KMS-11 (cell line): ENCODE measurements at regions not wholly inside any gene's neighbourhood (a gene's known extent, or its start where the extent isn't known, plus 50 kb on each side); places are given as distances from the start of the nearest gene placed in this dataset.

Experiments used
- H2AFZ ChIP-seq: fragments of 200-600 bp; sonication (generic); 2 replicates; pipeline ENCODE4 v1.6.1; 2016; ENCODE audit warnings: antibody characterized with exemption, mixed run types, low read depth
- H3K27ac ChIP-seq: fragments of 200-600 bp; sonication (generic); 2 replicates; pipeline ENCODE4 v1.6.1; 2016; ENCODE audit warnings: mild to moderate bottlenecking, mixed run types
- H3K27me3 ChIP-seq: fragments of 200-600 bp; sonication (generic); 2 replicates; pipeline ENCODE4 v1.6.1; 2017; ENCODE audit warnings: mild to moderate bottlenecking, low read depth, mixed run types, moderate library complexity; ENCODE audit not compliant: insufficient read depth
- H3K36me3 ChIP-seq: fragments of 200-600 bp; sonication (generic); 2 replicates; pipeline ENCODE4 v1.6.1; 2017; ENCODE audit warnings: mild to moderate bottlenecking, mixed run types; ENCODE audit not compliant: insufficient read depth
- H3K4me1 ChIP-seq: fragments of 200-600 bp; sonication (generic); 2 replicates; pipeline ENCODE4 v1.6.1; 2016; ENCODE audit warnings: mild to moderate bottlenecking, low read depth, mixed run types; ENCODE audit not compliant: poor library complexity, severe bottlenecking
- H3K4me2 ChIP-seq: fragments of 200-600 bp; sonication (generic); 2 replicates; pipeline ENCODE4 v1.7.0; 2016; ENCODE audit warnings: mild to moderate bottlenecking, mixed run types
- H3K4me3 ChIP-seq: fragments of 200-600 bp; sonication (generic); IDR thresholded peaks from 2 replicates; pipeline ENCODE4 v1.6.1; 2017; ENCODE audit warnings: low read depth, low read length, mixed read lengths; ENCODE audit not compliant: insufficient read depth
- H3K79me2 ChIP-seq: fragments of 200-600 bp; sonication (generic); 2 replicates; pipeline ENCODE4 v1.6.1; 2016; ENCODE audit warnings: low read depth, mixed run types; ENCODE audit not compliant: insufficient read depth
- H3K9ac ChIP-seq: fragments of 200-600 bp; sonication (generic); 2 replicates; pipeline ENCODE4 v1.6.1; 2016; ENCODE audit warnings: mild to moderate bottlenecking, mixed run types
- H4K20me1 ChIP-seq: fragments of 200-600 bp; sonication (generic); 2 replicates; pipeline ENCODE4 v1.6.1; 2016; ENCODE audit warnings: mild to moderate bottlenecking, mixed run types; ENCODE audit not compliant: insufficient read depth
- CTCF ChIP-seq: fragments of 200-600 bp; sonication (generic); conservative IDR thresholded peaks from 2 replicates; pipeline ENCODE4 v1.6.1; 2017; ENCODE audit warnings: low read depth, mild to moderate bottlenecking, antibody characterized with exemption, low read length, moderate library complexity, mixed read lengths

GRCh38 chr2:236932831-236933361 lies 152.8 kb upstream of the COPS8 start:
- Histone ChIP-seq H4K20me1 (no peaks in the 10 kb centered on the region), H3K36me3 (no peaks in the 10 kb centered on the region), H2AFZ (no peak overlapping the region), H3K27ac (no peak overlapping the region), H3K9ac (no peak overlapping the region), H3K4me2 (no peak overlapping the region), H3K4me3 (no peak overlapping the region), H3K79me2 (no peaks in the 10 kb centered on the region), H3K4me1 (no peaks in the 10 kb centered on the region), H3K27me3 (no peaks in the 10 kb centered on the region)
- no peak for TF ChIP-seq CTCF

GRCh38 chr2:236934166-236934565 lies 151.5 kb upstream of the COPS8 start:
- Histone ChIP-seq H3K4me2 (no peak overlapping the region), H3K9ac (no peak overlapping the region), H3K27ac (no peak overlapping the region), H4K20me1 (no peaks in the 10 kb centered on the region), H2AFZ (no peak overlapping the region), H3K4me1 (no peaks in the 10 kb centered on the region), H3K79me2 (no peaks in the 10 kb centered on the region), H3K4me3 (no peak overlapping the region), H3K27me3 (no peaks in the 10 kb centered on the region), H3K36me3 (no peaks in the 10 kb centered on the region)
- no peak for TF ChIP-seq CTCF

GRCh38 chr2:236934656-236935055 lies 151.0 kb upstream of the COPS8 start:
- H3K9ac ChIP-seq, result no peak overlapping the region
- H3K79me2 ChIP-seq, result no peaks in the 10 kb centered on the region
- H2AFZ ChIP-seq, result no peak overlapping the region
- H4K20me1 ChIP-seq, result no peaks in the 10 kb centered on the region
- H3K4me1 ChIP-seq, result no peaks in the 10 kb centered on the region
- no peak overlapping the region for H3K4me2 ChIP-seq
- no peak overlapping the region for H3K4me3 ChIP-seq
- no peaks in the 10 kb centered on the region for H3K36me3 ChIP-seq
- no peak overlapping the region for H3K27ac ChIP-seq
- H3K27me3 ChIP-seq, result no peaks in the 10 kb centered on the region
- TF ChIP-seq CTCF, result no peak

- no peak overlapping the region for H2AFZ ChIP-seq
These were observed 150.6 kb upstream of the COPS8 start for GRCh38 chr2:236935083-236935482.

More at GRCh38 chr2:236935083-236935482, 150.6 kb upstream of the COPS8 start:
- H4K20me1 ChIP-seq, result no peaks in the 10 kb centered on the region
- H3K4me2 ChIP-seq, result no peak overlapping the region
- H3K27me3 ChIP-seq, result no peaks in the 10 kb centered on the region
- no peak overlapping the region for H3K4me3 ChIP-seq
- H3K27ac ChIP-seq, result no peak overlapping the region
- TF ChIP-seq CTCF, result no peak
- H3K79me2 ChIP-seq, result no peaks in the 10 kb centered on the region
- H3K4me1 ChIP-seq, result no peaks in the 10 kb centered on the region
- no peaks in the 10 kb centered on the region for H3K36me3 ChIP-seq
- H3K9ac ChIP-seq, result no peak overlapping the region
